Heart left ventricle (tissue), 16 donors: ENCODE measurements at regions not wholly inside any gene's neighbourhood (a gene's known extent, or its start where the extent isn't known, plus 50 kb on each side); places are given as distances from the start of the nearest gene placed in this dataset.

Source experiments
- ATAC-seq, 4 donors: fragments of 200-7000 bp; cut with Tn5 transposase; one replicate each; pipeline ENCODE4 v1.9.1; 2020 to 2022; ENCODE audit warnings: moderate library complexity in 4 of 4, mild to moderate bottlenecking in 3 of 4, moderate number of reproducible peaks in 1 of 4
- DNase-seq, 5 donors: peaks; one replicate each; pipeline ENCODE4 v3.0.0-alpha.2; 2020
- H3K27ac ChIP-seq, 12 donors: fragments of 200-600 bp; sonication (generic) in 4 of 12; one replicate each; pipeline versions ENCODE4 v1.5.0 to v1.8.0; 2016 to 2022; ENCODE audit warnings: mild to moderate bottlenecking in 2 of 12
- H3K27me3 ChIP-seq, 9 donors: fragments of 200-600 bp; sonication (generic) in 2 of 9; one replicate each; pipeline versions ENCODE4 v1.5.1 to v1.8.0; 2016 to 2022; ENCODE audit warnings: mild to moderate bottlenecking in 3 of 9
- H3K36me3 ChIP-seq, 9 donors: fragments of 200-600 bp; sonication (generic) in 2 of 9; one replicate each; pipeline versions ENCODE4 v1.5.0 to v1.8.0; 2018 to 2022; ENCODE audit warnings: mild to moderate bottlenecking in 2 of 9
- H3K4me1 ChIP-seq, 12 donors: fragments of 200-600 bp; sonication (generic) in 4 of 12; one replicate each; pipeline versions ENCODE4 v1.5.0 to v1.8.0; 2016 to 2022; ENCODE audit warnings: mild to moderate bottlenecking in 3 of 12
- H3K4me3 ChIP-seq, 12 donors: fragments of 200-600 bp; sonication (generic) in 4 of 12; one replicate each; pipeline versions ENCODE4 v1.5.0 to v1.8.0; 2017 to 2022; ENCODE audit warnings: mild to moderate bottlenecking in 9 of 12, moderate library complexity in 4 of 12
- H3K9me3 ChIP-seq, 12 donors: fragments of 200-600 bp; sonication (generic) in 4 of 12; one replicate each; pipeline versions ENCODE4 v1.5.0 to v1.8.0; 2016 to 2022; ENCODE audit warnings: mild to moderate bottlenecking in 1 of 12
- CTCF ChIP-seq, 12 donors: fragments of 200-600 bp; sonication (generic) in 4 of 12; IDR thresholded peaks; one replicate each; pipeline versions ENCODE4 v1.5.0 to v1.8.0; 2018 to 2022; ENCODE audit warnings: antibody characterized with exemption in 12 of 12, mild to moderate bottlenecking in 5 of 12
- POLR2A ChIP-seq, 2 donors: fragments of 450-650 bp; IDR thresholded peaks; one replicate each; pipeline ENCODE4 v1.6.1; 2017; ENCODE audit warnings: antibody characterized with exemption in 2 of 2, mild to moderate bottlenecking in 2 of 2, moderate library complexity in 2 of 2
- WGBS, 4 donors: extraction: QIAGEN DNeasy Blood & Tissue Kit in 2 of 4; methylation state at CpG; one replicate each; pipeline versions ENCODE4 v1.1.5 to v1.1.7; 2013 to 2018; 5-methylcytosine and 5-hydroxymethylcytosine counted together
- intact Hi-C, 10 donors: fragments of 100-400 bp; cut with DNase I; formaldehyde crosslinking; loops; one replicate each; pipeline versions ENCODE4 v1.11.1 to v1.14.2; 2022
- donor health status: ischemic (EF 13 %, LVEDD 7.1; RV severe dilation, severe dysfunction).
- donor health status: healthy with polysubstance abuse.
- donor health status: DM: no; HTN: yes; CAD: no.
- donor health status: DM: no; HTN: no; CAD: no.
- donor health status: ischemic (EF 25% LVEDD 6.9; RV normal size, moderate dysfunction).
- donor health status: ischemic (EF 25% LVEDD 5.7; RV mildly dilated, moderate dysfunction).
- donor health status: healthy.
- donor health status: DM: yes; HTN: yes; CAD: no.
- donor health status: ischemic (EF 35%, LVEDD 5.7; RV mildly dilated, moderate dysfunction).
- donor health status: nonischemic (EF 11% LVEDD 7.7; RV severe dilation, severe dysfunction).
- donor health status: DM: yes; HTN: yes; CAD: no.
- donor health status: PGD.
- donor health status: ischemic (EF 29% LVEDD 5.4; RV normal size, mild dysfunction).
- donor health status: nonischemic (EF 23%, LVEDD 6.1; RV moderate dilation, normal function).

- 69 to 76% (median 73%) methylated on average over 17 to 22 of the region's 22 CpGs for WGBS, 4 donors
- peaks cover 0 to 52% (median 14%) of the 10 kb centered on the region in 9 donors for H3K27me3 ChIP-seq
Measured at GRCh38 chr1:22267413-22268175, 124.7 kb upstream of the WNT4 start.

GRCh38 chr1:22268327-22268726 lies 125.4 kb upstream of the WNT4 start:
- WGBS, 4 donors, result 67 to 75% (median 71%) methylated on average over 10 to 11 of the region's 11 CpGs
- intact Hi-C loops, result loop anchor here in 1 of 10 donors (10.0 kb wide), 1 partner anchor 134 kb away; no protein-coding TSS in a partner anchor
- H3K27me3 ChIP-seq, result peaks cover 0 to 49% (median 9%) of the 10 kb centered on the region in 9 donors

More at GRCh38 chr1:22267413-22268175, 124.7 kb upstream of the WNT4 start:
- DNase-seq (no peak), ATAC-seq (no peak)
- Histone ChIP-seq H3K9me3 (no peaks in the 10 kb centered on the region), H3K4me3 (no peak overlapping the region), H3K4me1 (no peaks in the 10 kb centered on the region), H3K36me3 (no peaks in the 10 kb centered on the region), H3K27ac (no peak overlapping the region)
- no peak for TF ChIP-seq POLR2A (IDR thresholded peaks at IDR 0.05)
- no peak for TF ChIP-seq CTCF (IDR thresholded peaks at IDR 0.05)
- intact Hi-C loops, result loop anchor here in 1 of 10 donors (10.0 kb wide), 1 partner anchor 133 kb away; no protein-coding TSS in a partner anchor

GRCh38 chr1:22271847-22272801 lies 129.2 kb upstream of the WNT4 start:
- no peaks in the 10 kb centered on the region for H3K9me3 ChIP-seq
- TF ChIP-seq POLR2A (IDR thresholded peaks at IDR 0.05), result no peak
- no peak for TF ChIP-seq CTCF (IDR thresholded peaks at IDR 0.05)
- no peak for DNase-seq
- H3K27me3 ChIP-seq, result peaks cover 0 to 46% (median 6%) of the 10 kb centered on the region in 9 donors
- no peaks in the 10 kb centered on the region for H3K36me3 ChIP-seq
- no peaks in the 10 kb centered on the region for H3K4me1 ChIP-seq
- 54 to 67% (median 63%) methylated on average over 7 to 8 of the region's 8 CpGs for WGBS, 4 donors
- no peak overlapping the region for H3K27ac ChIP-seq
- intact Hi-C loops, result loop anchor here in 7 of 10 donors (5.0 to 10.0 kb wide), 3 partner anchors 137 to 167 kb away; no protein-coding TSS in a partner anchor
- H3K4me3 ChIP-seq, result no peak overlapping the region
- ATAC-seq, result no peak

More at GRCh38 chr1:22268327-22268726, 125.4 kb upstream of the WNT4 start:
- Histone ChIP-seq H3K4me1 (no peaks in the 10 kb centered on the region), H3K36me3 (no peaks in the 10 kb centered on the region), H3K27ac (no peak overlapping the region), H3K9me3 (no peaks in the 10 kb centered on the region), H3K4me3 (no peak overlapping the region)
- DNase-seq (no peak), ATAC-seq (no peak)
- TF ChIP-seq CTCF (IDR thresholded peaks at IDR 0.05), result no peak
- TF ChIP-seq POLR2A (IDR thresholded peaks at IDR 0.05), result no peak
